ENCODE measurements at regions not wholly inside any gene's neighbourhood (a gene's known extent, or its start where the extent isn't known, plus 50 kb on each side); places are given as distances from the start of the nearest gene placed in this dataset.

DNA sequence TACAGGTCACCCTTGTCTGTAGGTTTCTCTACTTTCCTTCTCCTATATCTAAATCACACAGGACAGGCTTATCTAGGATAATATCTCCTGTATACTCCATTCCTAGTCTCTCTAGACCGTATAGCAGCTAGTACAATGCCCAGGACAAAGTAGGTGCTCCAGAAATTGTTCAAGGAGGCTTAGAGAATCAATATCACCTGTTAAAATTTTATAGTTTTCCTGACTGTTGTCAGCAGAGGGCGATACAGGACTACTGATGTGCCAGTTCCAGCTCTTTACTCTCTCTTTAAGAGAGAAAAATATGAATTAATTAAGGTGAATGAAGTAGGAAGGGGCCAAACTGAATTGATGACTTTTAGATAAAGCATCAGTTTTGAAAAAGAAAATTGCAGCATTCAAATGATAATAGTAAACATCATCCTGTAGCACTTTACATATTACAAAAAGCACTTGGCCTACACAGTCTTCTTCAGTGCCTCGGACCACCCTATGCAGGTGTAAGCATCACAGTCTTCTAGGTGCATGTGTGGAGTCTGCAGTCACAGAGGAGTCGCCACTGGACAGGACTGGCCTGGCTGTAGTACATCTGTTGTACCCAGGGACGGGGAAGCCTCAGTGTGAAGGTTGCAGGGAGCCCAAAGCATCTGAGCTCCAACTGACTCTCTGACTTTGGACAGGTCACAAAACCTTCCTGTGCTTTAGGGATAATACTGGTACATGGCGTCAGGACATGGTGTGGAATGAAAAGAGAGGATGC lies 61.9 kb upstream of the MAX start:
- no peaks in the 10 kb centered on the region for H3K36me3 ChIP-seq (ENCODE audit: control insufficient read depth, insufficient read depth, low read length)
- no peak for FAIRE-seq
- TF ChIP-seq CTCF (IDR thresholded peaks at IDR 0.05; ENCODE audit: insufficient read depth, low read length, severe bottlenecking): peak; percentile 45
- DNase-seq (ENCODE audit: low read depth): peak; percentile 40
- H3K4me3 ChIP-seq (ENCODE audit: low read depth, low read length): no peak overlapping the region
- H3K27me3 ChIP-seq (ENCODE audit: control insufficient read depth, insufficient read depth, low read length): no peaks in the 10 kb centered on the region

- no peaks in the 10 kb centered on the region for H3K36me3 ChIP-seq (ENCODE audit: control insufficient read depth, insufficient read depth, low read length)
- FAIRE-seq: no peak
- H3K27me3 ChIP-seq (ENCODE audit: control insufficient read depth, insufficient read depth, low read length): no peaks in the 10 kb centered on the region
- no peak for DNase-seq (ENCODE audit: low read depth)
- no peak overlapping the region for H3K4me3 ChIP-seq (ENCODE audit: low read depth, low read length)
- no peak for TF ChIP-seq CTCF (IDR thresholded peaks at IDR 0.05; ENCODE audit: insufficient read depth, low read length, severe bottlenecking)
These were observed 62.5 kb upstream of the MAX start for GRCh38 chr14:65164825-65165135.

- Histone ChIP-seq H3K27me3 (ENCODE audit: control insufficient read depth, insufficient read depth, low read length) (no peaks in the 10 kb centered on the region), H3K36me3 (ENCODE audit: control insufficient read depth, insufficient read depth, low read length) (no peaks in the 10 kb centered on the region), H3K4me3 (ENCODE audit: low read depth, low read length) (no peak overlapping the region)
- no peak for FAIRE-seq
- TF ChIP-seq CTCF (IDR thresholded peaks at IDR 0.05; ENCODE audit: insufficient read depth, low read length, severe bottlenecking): no peak
- no peak for DNase-seq (ENCODE audit: low read depth)
These were observed 64.8 kb upstream of the MAX start for GRCh38 chr14:65167072-65167645.

- FAIRE-seq (no peak), DNase-seq (ENCODE audit: low read depth) (peak; percentile 73)
- TF ChIP-seq CTCF (IDR thresholded peaks at IDR 0.05; ENCODE audit: insufficient read depth, low read length, severe bottlenecking): no peak
- no peaks in the 10 kb centered on the region for H3K36me3 ChIP-seq (ENCODE audit: control insufficient read depth, insufficient read depth, low read length)
- no peaks in the 10 kb centered on the region for H3K27me3 ChIP-seq (ENCODE audit: control insufficient read depth, insufficient read depth, low read length)
- H3K4me3 ChIP-seq (ENCODE audit: low read depth, low read length): no peak overlapping the region
These were observed 66.5 kb upstream of the MAX start for GRCh38 chr14:65168840-65169239.

DNA sequence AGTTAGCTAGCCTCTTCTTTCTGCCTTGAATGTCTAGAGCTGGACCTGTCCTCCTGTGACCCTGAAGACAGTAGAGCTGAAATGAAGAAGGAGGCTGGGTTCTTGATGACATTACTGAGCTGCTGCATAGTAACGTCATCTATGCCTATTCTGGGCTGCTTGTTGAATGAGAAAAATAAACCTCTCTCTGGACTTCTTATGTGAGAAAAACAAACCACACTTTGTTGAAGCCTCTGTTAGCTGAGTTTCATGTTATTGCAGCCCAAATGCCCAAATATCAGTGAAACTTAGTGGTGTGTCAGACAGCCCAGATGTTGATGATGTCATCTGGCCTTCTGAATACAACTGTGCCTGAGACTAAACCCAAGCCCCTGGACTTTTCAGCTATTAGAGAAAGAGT lies 67.0 kb upstream of the MAX start:
- TF ChIP-seq CTCF (IDR thresholded peaks at IDR 0.05; ENCODE audit: insufficient read depth, low read length, severe bottlenecking): no peak
- Histone ChIP-seq H3K36me3 (ENCODE audit: control insufficient read depth, insufficient read depth, low read length) (no peaks in the 10 kb centered on the region), H3K4me3 (ENCODE audit: low read depth, low read length) (no peak overlapping the region), H3K27me3 (ENCODE audit: control insufficient read depth, insufficient read depth, low read length) (no peaks in the 10 kb centered on the region)
- DNase-seq (ENCODE audit: low read depth) (peak; percentile 50), FAIRE-seq (no peak)

GRCh38 chr14:65170318-65170717 lies 68.0 kb upstream of the MAX start:
- Histone ChIP-seq H3K4me3 (ENCODE audit: low read depth, low read length) (no peak overlapping the region), H3K36me3 (ENCODE audit: control insufficient read depth, insufficient read depth, low read length) (no peaks in the 10 kb centered on the region), H3K27me3 (ENCODE audit: control insufficient read depth, insufficient read depth, low read length) (no peaks in the 10 kb centered on the region)
- DNase-seq (ENCODE audit: low read depth) (no peak), FAIRE-seq (no peak)
- TF ChIP-seq CTCF (IDR thresholded peaks at IDR 0.05; ENCODE audit: insufficient read depth, low read length, severe bottlenecking): no peak

Data from bronchial epithelial cell (primary cell).